PC-9 (cell line): ENCODE measurements at regions not wholly inside any gene's neighbourhood (a gene's known extent, or its start where the extent isn't known, plus 50 kb on each side); places are given as distances from the start of the nearest gene placed in this dataset.

Experiments
- BruUV-seq: library from RNA; stranded (reverse); fragments of 400-500 nt; replicated peaks from 2 replicates; lab custom pipeline; 2021; lab: Mats Ljungman, UMichigan
- CTCF ChIA-PET: fragments of 300-600 bp; sonication (Branson Sonifier 250); formaldehyde crosslinking; loops from one replicate; lab custom pipeline; 2022; ENCODE audit warnings: antibody characterized with exemption; lab: Charles Lee
- POLR2A ChIA-PET: fragments of 300-600 bp; sonication (Branson Sonifier 250); formaldehyde crosslinking; loops from one replicate; lab custom pipeline; 2022; ENCODE audit warnings: antibody characterized with exemption; ENCODE audit not compliant: unreplicated experiment; lab: Charles Lee
- DNase-seq, 2 experiments: peaks; one replicate each; pipeline versions ENCODE4 v3.0.0 to v3.0.0-alpha.2; 2015 to 2022; ENCODE audit warnings: mixed read lengths in 1 of 2
- H2AFZ ChIP-seq: fragments of 200-600 bp; sonication (generic); 2 replicates; pipeline ENCODE4 v1.8.1; 2017; ENCODE audit warnings: antibody characterized with exemption
- H3F3A ChIP-seq: fragments of 200-600 bp; sonication (generic); 2 replicates; pipeline ENCODE4 v1.8.1; 2017; ENCODE audit warnings: antibody characterized with exemption, mild to moderate bottlenecking, low read depth; ENCODE audit not compliant: insufficient read depth
- H3K27ac ChIP-seq: fragments of 200-600 bp; sonication (generic); 2 replicates; pipeline ENCODE4 v1.6.1; 2016; ENCODE audit warnings: mixed run types
- H3K27me3 ChIP-seq: fragments of 200-600 bp; sonication (generic); 2 replicates; pipeline ENCODE4 v1.6.1; 2016; ENCODE audit warnings: low read depth, mixed run types; ENCODE audit not compliant: insufficient read depth
- H3K36me3 ChIP-seq: fragments of 200-600 bp; sonication (generic); 2 replicates; pipeline ENCODE4 v1.6.1; 2016; ENCODE audit warnings: low read depth, mixed run types
- H3K4me1 ChIP-seq: fragments of 200-600 bp; sonication (generic); replicated peaks from 2 replicates; pipeline ENCODE4 v1.6.1; 2016; ENCODE audit warnings: mixed run types; ENCODE audit not compliant: insufficient read depth
- H3K4me2 ChIP-seq: fragments of 200-600 bp; sonication (generic); 2 replicates; pipeline ENCODE4 v1.6.1; 2017; ENCODE audit warnings: mixed run types
- H3K4me3 ChIP-seq: fragments of 200-600 bp; sonication (generic); 2 replicates; pipeline ENCODE4 v1.6.1; 2016; ENCODE audit warnings: mixed run types
- H3K79me2 ChIP-seq: fragments of 200-600 bp; sonication (generic); 2 replicates; pipeline ENCODE4 v1.6.1; 2017; ENCODE audit warnings: low read depth, mixed run types
- H3K9me2 ChIP-seq: fragments of 200-600 bp; sonication (generic); 2 replicates; pipeline ENCODE4 v1.8.1; 2017; ENCODE audit warnings: mild to moderate bottlenecking; ENCODE audit not compliant: insufficient read depth
- H3K9me3 ChIP-seq: fragments of 200-600 bp; sonication (generic); 2 replicates; pipeline ENCODE4 v1.8.1; 2016; ENCODE audit warnings: low read depth; ENCODE audit not compliant: insufficient read depth
- H4K20me1 ChIP-seq: fragments of 200-600 bp; sonication (generic); 2 replicates; pipeline ENCODE4 v1.8.1; 2017; ENCODE audit not compliant: insufficient read depth
- EZH2 ChIP-seq: fragments of 200-600 bp; sonication (generic); IDR thresholded peaks from 2 replicates; pipeline ENCODE4 v1.8.0; 2017; ENCODE audit warnings: antibody characterized with exemption, low read depth
- intact Hi-C: fragments of 100-400 bp; cut with micrococcal nuclease; formaldehyde crosslinking; loops from one replicate; pipeline ENCODE4 v1.10.0; 2022; ENCODE audit not compliant: unreplicated experiment
- TF ChIP-seq, protein P1 (sequence below): fragments of 200-600 bp; sonication (generic); conservative IDR thresholded peaks from 2 replicates; pipeline ENCODE4 v1.6.1; 2017; ENCODE audit warnings: mixed run types, antibody characterized with exemption, mild to moderate bottlenecking, moderate library complexity

DNA sequence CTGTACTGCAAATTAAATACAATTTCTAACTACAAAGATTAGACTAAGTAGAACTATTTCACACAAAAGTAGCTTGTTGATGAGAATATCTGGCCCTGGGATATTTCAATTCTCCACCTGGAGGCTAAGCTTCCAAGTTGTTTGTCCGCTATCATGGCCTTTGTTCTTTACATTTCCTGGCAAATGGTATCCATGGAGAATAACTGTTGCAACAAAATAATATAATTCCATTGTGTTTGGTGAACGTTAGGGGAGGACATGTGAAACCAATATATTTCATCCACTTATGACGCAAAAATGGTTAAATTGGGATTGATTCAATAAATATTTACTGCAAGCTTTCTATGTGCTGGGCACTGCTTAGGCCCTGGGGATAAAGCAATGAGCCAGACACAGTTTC is 565.4 kb downstream of the PTPRC start:
- H4K20me1 ChIP-seq: no peaks in the 10 kb centered on the region
- H3K4me3 ChIP-seq: no peak overlapping the region
- H3K4me2 ChIP-seq: no peak overlapping the region
- no peaks in the 10 kb centered on the region for H3K27me3 ChIP-seq
- ChIA-PET CTCF (no interaction called here), POLR2A (no interaction called here)
- TF ChIP-seq EZH2: no peak
- TF ChIP-seq, protein P1, sequence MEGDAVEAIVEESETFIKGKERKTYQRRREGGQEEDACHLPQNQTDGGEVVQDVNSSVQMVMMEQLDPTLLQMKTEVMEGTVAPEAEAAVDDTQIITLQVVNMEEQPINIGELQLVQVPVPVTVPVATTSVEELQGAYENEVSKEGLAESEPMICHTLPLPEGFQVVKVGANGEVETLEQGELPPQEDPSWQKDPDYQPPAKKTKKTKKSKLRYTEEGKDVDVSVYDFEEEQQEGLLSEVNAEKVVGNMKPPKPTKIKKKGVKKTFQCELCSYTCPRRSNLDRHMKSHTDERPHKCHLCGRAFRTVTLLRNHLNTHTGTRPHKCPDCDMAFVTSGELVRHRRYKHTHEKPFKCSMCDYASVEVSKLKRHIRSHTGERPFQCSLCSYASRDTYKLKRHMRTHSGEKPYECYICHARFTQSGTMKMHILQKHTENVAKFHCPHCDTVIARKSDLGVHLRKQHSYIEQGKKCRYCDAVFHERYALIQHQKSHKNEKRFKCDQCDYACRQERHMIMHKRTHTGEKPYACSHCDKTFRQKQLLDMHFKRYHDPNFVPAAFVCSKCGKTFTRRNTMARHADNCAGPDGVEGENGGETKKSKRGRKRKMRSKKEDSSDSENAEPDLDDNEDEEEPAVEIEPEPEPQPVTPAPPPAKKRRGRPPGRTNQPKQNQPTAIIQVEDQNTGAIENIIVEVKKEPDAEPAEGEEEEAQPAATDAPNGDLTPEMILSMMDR: no peak
- H2AFZ ChIP-seq: no peak overlapping the region
- no TSS peak for BruUV-seq
- H3K27ac ChIP-seq: no peak overlapping the region
- H3K36me3 ChIP-seq: no peaks in the 10 kb centered on the region
- no peaks in the 10 kb centered on the region for H3K79me2 ChIP-seq
- intact Hi-C loops: no loop called here
- H3K4me1 ChIP-seq: no peaks in the 10 kb centered on the region
- H3K9me2 ChIP-seq: no peaks in the 10 kb centered on the region
- H3K9me3 ChIP-seq: no peaks in the 10 kb centered on the region
- DNase-seq: no peak
- H3F3A ChIP-seq: no peaks in the 10 kb centered on the region

DNA sequence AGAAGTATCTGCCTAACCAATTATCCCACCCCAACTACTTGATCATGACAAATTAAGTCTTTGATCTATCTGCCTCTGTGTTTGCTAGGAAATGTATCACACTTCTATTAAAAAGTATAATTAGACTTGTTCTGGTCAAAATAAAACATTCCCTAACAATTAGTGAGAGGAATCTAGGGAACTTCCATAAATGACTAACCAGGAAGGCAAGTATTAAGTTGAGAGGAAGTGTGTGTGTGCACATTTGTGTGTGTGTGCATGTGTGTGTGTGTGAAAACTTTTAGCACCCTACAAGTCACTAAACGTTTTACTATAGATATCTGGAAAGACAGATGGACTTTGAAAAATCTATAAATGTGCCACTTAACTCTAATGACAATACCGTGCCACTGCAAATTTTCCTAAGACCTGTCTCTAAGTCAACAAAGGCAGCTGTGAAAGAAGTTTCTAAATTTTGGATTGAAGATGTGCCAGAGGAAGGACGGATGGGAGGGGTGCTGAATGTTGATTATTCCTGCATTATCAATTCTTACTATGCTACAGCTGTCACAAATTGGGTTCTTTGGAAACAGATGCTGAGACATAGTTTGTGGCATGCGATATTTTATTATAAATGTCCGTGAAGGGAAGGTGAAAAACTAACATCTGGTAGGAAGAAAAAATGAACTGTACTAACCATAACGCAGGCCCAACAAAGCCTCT is 567.1 kb downstream of the PTPRC start:
- intact Hi-C loops: no loop called here
- Histone ChIP-seq H3K4me2 (no peak overlapping the region), H4K20me1 (no peaks in the 10 kb centered on the region), H2AFZ (no peak overlapping the region), H3K36me3 (no peaks in the 10 kb centered on the region), H3K27ac (no peak overlapping the region), H3F3A (no peaks in the 10 kb centered on the region), H3K27me3 (no peaks in the 10 kb centered on the region), H3K9me3 (no peaks in the 10 kb centered on the region), H3K4me1 (no peaks in the 10 kb centered on the region), H3K4me3 (no peak overlapping the region), H3K79me2 (no peaks in the 10 kb centered on the region), H3K9me2 (no peaks in the 10 kb centered on the region)
- TF ChIP-seq, protein P1: no peak
- TF ChIP-seq EZH2: no peak
- no peak for DNase-seq
- BruUV-seq: no TSS peak
- POLR2A ChIA-PET: no interaction called here
- CTCF ChIA-PET: no interaction called here

DNA sequence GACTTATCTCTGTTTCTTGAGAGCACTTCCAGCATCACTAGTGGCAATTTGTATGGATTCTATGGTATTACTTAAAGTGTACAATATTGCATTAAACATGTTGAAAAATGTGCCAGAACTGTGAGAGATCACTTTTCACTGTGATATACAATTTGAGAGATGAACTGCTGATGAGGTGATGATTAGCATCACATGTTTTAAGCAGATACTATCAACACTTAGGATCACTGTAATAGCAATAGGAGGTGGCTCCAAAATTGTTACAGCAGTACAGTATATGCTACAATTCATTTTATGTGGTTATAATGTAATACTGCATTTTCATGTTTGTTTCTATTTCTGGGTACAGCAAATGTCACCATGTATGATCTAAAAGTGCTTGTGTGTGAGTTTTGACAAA is 570.0 kb downstream of the PTPRC start:
- intact Hi-C loops: no loop called here
- BruUV-seq: no TSS peak
- no peak overlapping the region for H3K27ac ChIP-seq
- POLR2A ChIA-PET: no interaction called here
- no peak overlapping the region for H3K4me2 ChIP-seq
- no peaks in the 10 kb centered on the region for H3K9me2 ChIP-seq
- TF ChIP-seq, protein P1: no peak
- TF ChIP-seq EZH2: no peak
- no peaks in the 10 kb centered on the region for H3K4me1 ChIP-seq
- H3K4me3 ChIP-seq: no peak overlapping the region
- H3K27me3 ChIP-seq: no peaks in the 10 kb centered on the region
- CTCF ChIA-PET: no interaction called here
- no peaks in the 10 kb centered on the region for H3K36me3 ChIP-seq
- no peaks in the 10 kb centered on the region for H3F3A ChIP-seq
- DNase-seq: no peak
- no peaks in the 10 kb centered on the region for H4K20me1 ChIP-seq
- H3K9me3 ChIP-seq: no peaks in the 10 kb centered on the region
- H2AFZ ChIP-seq: no peak overlapping the region
- no peaks in the 10 kb centered on the region for H3K79me2 ChIP-seq
